GM21737 (cell line): ENCODE measurements at regions not wholly inside any gene's neighbourhood (a gene's known extent, or its start where the extent isn't known, plus 50 kb on each side); places are given as distances from the start of the nearest gene placed in this dataset.

Source experiments
- ATAC-seq: cut with Tn5 transposase; IDR thresholded peaks from one replicate; pipeline ENCODE4 v1.9.1; 2021; ENCODE audit warnings: mild to moderate bottlenecking, moderate library complexity; ENCODE audit not compliant: unreplicated experiment

DNA sequence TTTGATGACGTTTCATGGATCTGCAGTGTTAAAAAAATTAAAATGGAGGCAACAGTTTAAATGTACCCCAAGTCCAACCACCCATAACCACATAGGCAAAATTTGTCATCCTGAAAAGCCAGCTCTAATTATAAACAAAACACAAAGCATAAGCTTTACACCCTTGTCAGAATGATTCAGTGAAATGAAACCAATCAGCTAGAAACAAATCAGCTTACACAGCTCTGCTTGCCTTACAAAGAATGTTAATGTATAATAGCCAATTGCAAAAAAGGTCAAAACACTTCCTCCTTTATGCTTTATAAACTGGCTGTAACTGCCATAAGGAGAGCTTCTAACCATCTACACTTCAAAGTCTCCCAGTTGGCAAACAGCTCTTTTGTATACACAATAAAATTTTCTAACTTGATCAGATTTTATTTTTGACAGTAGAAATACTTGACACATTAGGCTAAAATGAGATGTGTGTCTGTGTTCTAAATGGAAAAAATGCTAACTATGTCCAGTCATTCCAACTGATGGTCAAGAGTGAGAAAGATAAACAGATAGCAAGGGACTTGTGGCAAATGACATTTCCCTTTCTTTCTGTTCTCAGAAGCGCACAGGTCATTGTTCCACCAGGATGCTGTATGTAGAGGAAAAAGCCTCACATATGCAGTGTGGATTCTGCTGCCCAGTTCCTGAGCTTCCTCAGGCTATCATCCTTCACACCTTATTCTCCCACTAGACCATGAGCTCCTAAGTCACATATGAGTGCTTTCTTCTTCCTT lies 344.3 kb upstream of the ID4 start:
- no peak for ATAC-seq

DNA sequence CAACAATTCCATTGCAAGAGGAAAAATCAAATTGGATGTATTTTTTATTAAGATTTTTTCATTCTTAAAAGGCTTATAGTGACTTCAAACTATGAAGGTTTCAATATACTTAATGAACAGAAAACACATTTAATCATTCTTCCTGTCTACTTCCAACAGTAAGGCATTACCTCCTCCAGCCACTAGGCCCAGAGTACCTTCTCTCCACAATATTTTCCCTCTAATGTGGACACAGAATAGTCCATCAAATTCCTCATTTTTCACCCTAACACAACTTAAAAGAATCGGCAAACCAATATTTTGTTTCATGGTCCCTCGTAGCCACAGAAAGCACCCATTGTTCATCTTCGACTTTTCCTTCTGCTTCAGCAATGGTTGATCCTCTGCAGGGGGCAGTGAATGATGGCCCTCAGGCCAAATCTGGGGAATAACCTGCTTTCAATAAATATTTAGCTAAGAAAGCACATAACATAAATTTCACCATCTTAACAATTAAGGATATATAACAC lies 335.4 kb upstream of the ID4 start:
- ATAC-seq: no peak

DNA sequence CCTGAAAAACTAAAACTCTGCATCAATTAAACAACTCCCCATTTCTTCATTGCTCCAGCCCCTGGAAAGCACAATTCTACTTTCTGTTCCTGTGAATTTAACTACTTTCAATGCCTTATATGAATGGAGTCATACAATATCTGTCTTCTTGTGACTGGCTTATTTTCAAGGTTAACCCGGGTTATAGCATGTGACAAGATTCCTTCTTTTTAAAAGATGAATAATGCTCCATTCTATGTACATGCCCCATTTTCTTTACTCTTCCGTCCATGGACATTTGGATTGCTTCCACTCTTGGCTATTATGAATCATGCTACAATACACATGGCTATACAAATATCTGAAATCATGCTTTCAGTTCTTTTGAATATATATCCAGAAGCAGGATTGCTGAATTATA lies 334.9 kb upstream of the ID4 start:
- ATAC-seq: no peak

DNA sequence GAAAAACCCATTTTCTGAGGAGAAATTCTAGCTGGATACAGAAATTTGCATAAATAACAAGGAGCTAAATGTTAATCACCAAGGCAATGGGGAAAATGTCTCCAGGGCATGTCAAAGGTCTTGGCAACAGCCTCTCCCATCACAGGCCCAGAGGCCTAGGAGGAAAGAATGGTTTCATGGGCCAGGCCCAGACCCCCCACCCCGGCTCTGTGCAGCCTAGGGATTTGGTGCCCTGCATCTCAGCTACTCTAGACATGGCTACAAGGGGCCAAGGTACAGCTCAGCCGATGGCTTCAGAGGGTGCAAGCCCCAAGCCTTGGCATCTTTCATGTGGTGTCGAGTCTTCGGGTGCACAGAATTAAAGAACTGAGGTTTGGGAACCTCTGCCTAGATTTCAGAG lies 321.2 kb upstream of the ID4 start:
- ATAC-seq: no peak

DNA sequence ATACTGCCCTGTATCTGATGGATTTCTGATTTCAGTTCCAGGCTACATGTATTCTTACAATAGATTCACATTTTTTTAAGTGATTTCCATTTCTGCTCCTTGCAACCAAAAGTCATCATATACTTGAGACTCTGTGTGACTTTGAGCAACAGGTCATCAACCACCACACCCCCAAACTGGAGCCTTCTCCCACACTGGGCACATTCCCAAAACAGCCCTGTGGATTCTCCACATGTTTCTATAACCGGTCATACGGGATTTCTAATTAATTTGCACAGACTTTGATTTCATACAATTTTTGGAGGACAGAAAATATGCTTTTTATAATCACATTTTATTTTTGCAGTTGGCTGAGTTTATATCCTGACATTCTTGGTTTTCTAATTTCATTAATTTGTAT lies 317.2 kb upstream of the ID4 start:
- no peak for ATAC-seq

DNA sequence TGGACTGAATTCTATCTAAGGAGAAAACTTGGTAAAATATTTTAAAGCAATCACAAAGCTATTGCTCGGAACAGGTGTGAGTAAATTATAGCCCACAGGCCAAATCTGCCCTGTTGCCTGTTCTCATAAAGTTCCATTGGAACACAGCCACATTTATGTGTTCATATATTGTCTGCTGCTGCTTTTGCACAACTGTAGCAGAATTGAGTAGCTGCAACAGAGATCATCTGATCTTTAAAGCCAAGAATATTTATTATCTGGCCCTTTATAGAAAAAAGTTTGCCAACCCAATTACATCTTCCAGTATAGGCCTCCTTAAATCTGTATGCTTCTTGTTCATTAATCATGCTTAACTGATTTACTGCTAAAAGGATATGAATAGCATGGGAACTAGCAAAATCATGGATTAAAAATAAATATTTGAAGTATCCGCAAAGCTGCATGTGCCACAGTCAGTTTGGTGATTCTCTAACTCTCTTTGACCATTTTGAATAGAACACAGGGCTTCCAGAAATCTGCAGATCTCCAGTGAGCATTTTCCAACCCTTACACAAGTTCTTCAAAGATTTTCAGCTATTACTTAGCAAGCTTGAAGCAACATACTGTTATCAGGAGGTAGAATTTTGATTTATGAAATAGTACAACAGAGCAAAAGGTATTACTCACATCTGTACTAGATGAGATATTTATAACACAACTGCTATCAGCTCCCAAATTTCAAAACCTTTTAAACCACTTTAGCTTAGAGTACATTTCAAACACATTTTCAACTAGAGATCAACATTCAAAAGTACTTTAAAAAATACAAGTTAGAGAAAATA lies 312.6 kb upstream of the ID4 start:
- no peak for ATAC-seq

DNA sequence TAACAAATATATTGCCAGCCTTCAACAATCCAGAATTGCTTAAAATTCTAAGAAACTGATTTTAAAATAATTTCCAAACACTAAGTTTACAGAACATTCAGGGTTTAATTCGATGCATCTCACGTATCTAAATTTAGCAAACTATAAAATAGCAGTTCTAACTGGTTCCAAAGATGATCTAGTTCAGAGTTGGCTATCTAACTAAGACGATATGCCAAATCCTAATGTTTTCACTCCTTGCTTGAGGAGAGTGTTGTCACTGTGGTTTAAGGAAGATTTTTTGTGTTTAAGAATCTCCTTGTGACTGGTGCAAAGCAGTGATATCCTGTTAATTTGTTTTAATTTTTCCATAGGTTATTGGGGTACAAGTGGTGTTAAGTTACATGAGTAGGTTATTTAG lies 311.5 kb upstream of the ID4 start:
- ATAC-seq: no peak

DNA sequence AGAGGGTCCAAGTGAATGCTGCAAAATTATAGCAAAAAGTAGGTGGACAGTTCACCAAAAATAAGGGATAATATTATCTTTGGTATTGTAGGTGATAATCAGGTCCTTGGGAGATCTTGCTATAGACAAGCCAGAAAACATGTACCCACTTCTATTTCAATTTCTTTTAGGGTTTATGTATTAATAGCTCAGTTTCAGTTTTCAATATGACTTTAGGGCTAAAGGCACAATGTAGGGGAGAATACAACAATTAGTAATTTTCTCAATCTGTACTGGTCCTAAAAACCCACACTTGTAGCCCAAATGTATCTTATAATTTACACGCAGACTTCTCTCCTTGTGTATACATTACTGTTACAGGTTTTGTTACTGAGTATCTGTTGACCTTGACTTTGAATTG lies 307.0 kb upstream of the ID4 start:
- ATAC-seq: no peak

DNA sequence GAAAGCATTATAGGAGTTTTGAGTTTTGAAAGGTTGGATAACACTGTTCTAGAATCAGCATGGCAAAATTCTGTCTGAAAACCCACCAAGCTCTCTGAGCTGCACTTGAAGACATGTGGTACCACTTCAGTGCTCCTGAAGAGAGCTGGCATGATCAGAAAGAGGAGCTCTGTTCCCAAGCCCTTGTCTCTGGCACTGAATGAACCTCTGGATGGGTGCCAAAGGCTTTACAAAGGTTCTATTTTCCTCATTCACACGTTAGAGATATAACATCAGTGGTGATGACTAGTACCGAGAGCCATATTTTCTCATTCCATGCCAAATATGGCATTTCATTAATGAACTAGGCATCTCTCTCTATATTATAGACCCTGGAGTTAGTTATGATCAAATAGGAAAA lies 301.8 kb upstream of the ID4 start:
- ATAC-seq: no peak

DNA sequence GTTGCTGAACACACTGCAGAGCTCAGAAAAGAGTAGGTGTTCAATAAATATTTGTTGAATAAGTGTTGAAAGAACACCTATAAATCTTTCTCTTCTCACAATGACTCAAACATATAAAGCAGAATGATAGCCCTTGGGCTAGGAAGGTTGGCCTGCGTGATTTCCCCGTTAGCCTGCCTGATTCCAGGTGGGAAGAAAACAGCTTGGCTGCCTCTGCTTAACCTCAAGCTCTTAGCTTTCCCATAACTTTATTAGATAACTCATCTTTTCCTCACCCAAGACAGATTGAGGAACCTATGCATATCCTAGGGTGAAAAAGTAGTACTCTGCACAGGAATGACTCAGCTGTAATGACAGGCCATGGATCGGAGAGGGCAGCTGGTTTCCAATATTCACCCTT lies 300.3 kb upstream of the ID4 start:
- ATAC-seq: no peak

DNA sequence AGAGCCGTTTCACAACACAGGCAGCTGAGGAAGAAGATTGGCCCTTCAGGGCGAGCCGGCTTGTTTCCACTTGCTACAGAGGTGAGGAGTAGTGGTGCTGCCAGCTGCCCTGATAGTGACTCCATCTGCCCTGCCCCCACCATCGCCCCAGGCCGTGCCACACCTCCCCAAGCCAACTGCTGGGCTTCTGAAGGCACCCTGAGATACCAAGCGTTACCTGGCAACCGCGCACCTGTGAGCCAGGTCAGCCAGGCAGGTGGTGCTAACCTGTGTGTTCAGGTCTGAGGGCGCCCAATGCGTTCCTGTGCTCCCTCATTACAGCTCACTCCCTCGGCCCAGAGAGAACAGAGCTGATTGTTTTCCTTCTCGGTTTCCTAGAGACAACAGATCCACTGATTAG lies 299.1 kb upstream of the ID4 start:
- ATAC-seq: no peak

DNA sequence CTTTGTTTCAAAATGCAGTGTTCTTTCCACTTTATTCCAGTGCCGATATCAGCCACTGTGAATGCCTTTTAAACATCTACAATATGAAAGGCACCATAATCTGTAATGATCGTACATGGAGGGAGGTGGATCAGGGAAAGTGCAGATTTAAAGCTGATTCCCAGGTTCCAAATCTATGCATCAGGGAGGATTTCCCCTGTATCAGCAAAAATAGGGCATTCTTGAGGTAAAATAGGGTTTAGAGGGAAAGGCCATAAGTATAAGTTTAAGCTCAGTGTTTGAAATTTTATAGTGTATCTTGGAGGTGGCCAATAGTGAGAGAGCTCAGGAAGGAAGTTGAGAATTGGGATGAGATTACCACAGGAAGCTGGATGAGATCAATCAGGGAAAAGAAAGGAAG lies 289.7 kb upstream of the ID4 start:
- ATAC-seq: no peak

DNA sequence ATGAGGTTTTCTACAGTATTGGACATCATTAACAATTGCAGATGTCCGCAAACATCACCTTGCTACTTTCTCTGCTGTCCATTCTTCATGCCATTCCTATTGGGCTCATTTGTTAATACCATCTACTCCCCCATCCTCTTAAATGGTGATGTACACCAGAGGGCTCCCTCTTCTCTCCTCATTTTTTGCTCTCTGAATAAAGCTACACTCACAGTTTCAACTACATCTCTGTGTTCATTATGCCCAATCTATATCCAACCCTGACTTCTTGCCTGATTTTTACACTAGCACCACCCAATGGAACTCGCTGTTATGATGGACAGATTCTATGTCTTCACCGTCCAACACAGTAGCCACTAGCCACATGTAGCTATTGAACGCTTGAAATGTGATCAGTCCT lies 288.1 kb upstream of the ID4 start:
- no peak for ATAC-seq

DNA sequence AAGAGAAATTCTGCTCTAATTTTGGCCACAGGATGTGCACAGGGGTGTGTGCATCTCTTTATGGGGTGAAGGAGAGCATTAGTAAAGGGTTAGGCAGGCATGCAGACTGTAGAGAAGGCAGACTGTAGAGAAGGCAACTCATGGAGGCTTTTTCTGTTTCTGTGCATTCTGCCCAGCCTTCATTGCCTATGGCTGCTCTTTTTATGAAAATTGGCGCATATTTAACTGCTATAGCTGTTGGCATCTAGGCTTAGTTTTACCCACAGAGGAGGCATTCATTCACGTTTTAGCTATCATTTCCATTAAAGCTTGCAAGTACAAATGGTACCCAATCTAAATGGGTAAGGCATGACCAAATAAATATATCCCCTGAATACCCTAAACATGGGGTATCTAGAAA lies 286.8 kb upstream of the ID4 start:
- ATAC-seq: no peak

DNA sequence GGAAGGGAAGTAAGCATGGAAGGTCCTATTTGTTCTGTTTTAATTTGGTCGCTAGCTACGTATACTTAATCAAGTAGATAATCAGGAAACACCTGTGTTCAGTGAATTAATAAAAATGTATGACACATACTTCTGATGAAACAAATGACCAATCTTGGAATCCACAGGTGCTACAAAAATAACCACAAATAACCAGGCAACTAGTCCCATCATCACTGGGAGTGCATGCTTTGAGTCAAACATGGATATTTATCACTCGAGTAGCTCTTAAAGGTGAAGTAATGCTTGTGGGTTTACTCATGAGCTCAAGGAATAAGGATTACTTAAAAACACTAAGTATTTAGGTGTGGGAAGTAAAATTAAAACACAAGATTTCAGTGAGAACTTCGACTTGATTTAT lies 285.6 kb upstream of the ID4 start:
- no peak for ATAC-seq

DNA sequence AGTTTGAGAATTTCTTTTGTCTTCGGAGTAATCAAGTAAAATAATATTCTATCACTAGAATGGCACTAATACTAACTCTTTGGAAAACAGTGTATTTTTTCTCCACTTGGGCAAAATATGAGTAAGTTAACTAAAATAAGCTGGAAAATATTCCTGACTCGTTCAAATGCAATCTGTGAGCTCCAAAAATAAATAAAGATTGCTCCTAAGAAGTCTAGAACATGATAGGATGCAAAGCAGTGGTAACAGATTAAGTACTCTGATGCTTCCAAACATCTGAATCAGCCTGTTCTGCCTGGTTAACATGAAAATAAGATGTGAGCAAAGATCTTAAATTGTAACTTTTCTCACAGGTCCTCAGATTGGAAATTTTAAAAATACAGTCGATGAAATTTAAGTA lies 285.1 kb upstream of the ID4 start:
- ATAC-seq: no peak

DNA sequence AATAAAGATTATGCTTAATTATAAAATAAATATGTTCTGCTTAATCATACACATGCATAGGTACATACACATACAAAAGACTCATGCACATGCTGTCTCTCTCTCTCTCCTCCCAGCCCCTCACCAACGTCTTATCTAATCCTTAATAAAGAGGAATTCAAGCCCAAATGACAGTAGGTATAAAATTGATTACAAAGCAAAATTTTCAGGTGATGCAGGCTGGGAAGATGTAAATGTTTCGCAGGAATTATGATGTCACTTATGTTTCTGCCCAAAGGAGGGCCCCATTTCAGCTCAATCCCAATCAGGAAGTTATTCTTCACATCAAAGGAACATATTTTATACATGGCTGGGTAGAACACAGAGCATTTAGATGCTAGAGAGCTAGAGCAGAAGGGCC lies 284.6 kb upstream of the ID4 start:
- ATAC-seq: no peak

DNA sequence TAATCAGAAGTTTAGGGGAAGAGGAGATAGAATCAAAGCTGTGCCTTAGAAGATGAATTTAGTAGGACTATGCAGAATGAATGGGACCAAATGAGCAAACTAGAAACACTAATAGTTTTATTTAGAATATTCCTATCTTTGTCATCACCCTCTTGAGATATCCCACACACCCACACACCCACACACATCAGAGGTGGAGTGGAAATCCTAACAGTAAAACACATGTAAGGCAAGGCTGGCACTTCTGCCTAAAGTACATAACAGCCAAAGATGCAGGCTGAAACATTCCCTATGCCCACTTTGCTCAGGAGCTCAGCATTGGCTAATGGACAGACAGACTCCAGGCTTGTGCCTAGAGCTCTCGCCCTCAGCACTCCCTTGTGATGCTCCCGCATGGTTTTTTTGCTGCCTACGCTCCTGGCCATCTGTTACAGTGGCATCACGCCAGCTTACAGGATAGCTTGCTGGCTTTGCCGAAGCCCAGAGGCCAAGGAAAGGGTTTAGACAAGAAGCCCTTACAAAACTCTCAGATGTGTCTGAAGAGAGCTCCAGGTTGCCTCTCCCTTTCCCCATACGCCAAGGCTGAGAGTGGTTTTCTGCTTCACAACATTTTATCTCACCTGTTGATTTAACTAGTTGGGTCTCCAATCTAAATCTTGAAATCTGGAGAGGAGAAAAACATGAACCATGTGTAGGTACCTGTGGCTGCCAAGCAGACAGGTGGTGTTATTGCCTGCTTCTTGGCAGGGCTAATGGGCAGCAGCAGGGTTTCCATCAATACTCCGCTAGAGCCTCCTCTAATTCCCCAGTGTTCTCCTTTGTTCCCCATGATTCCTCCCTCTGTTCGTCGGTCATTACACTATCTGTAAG lies 282.6 kb upstream of the ID4 start:
- ATAC-seq: no peak

DNA sequence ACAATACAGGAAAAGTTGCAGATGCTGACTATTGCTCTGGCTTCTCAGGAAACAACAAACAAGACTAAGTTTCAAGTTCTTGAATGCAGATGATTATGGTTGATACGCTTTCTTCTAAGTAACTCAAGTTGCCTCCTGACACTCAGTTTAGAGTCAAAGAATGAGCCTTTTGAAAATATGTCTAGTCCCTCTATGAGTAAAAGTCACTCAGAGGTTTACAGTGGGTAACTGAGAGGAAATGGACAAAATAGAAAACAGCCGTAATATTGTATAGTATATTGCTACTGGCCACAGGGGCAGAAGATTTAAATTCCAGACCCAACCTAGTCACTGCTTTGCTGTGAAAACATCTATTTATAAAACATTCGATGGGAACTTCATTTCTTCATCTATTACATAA lies 280.0 kb upstream of the ID4 start:
- no peak for ATAC-seq

DNA sequence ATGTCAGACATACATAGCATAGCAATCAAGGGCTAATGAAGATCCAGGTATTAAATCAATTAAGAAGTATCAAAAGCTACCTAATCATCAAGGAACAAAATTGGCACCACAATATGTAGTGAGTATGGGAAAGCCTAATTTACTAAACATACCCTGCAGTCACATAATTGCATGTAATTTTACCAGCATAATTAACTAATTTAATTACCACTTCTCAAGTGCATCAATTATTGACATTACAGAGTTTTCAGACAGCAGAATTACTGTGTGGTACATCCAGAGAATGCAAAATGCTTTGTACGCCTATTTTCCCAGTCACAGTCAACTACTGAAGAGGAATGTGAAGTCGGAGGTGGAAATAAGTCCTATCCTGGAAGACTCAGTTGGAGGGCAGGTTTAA lies 279.0 kb upstream of the ID4 start:
- no peak for ATAC-seq

DNA sequence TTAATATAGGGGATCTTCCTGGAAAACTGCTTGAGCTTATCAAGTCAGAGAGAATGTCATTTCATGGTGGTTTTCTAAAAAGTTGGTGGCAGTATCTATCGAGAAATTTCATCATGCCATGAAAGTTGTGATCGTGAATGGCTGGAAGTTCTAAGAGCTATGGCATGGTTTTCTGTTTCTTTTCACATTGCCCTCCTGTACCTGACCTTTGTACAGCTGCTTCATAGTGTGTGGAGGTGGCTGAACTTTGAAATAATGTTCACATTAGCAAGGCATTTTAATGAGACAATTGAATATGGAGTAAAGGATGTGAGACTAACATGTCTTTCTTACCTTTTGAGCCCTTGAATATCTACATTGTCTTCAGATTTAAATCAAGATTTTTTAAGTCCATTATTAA lies 278.2 kb upstream of the ID4 start:
- ATAC-seq: no peak
